ENCODE measurements at regions not wholly inside any gene's neighbourhood (a gene's known extent, or its start where the extent isn't known, plus 50 kb on each side); places are given as distances from the start of the nearest gene placed in this dataset.

- TF ChIP-seq, protein P1, sequence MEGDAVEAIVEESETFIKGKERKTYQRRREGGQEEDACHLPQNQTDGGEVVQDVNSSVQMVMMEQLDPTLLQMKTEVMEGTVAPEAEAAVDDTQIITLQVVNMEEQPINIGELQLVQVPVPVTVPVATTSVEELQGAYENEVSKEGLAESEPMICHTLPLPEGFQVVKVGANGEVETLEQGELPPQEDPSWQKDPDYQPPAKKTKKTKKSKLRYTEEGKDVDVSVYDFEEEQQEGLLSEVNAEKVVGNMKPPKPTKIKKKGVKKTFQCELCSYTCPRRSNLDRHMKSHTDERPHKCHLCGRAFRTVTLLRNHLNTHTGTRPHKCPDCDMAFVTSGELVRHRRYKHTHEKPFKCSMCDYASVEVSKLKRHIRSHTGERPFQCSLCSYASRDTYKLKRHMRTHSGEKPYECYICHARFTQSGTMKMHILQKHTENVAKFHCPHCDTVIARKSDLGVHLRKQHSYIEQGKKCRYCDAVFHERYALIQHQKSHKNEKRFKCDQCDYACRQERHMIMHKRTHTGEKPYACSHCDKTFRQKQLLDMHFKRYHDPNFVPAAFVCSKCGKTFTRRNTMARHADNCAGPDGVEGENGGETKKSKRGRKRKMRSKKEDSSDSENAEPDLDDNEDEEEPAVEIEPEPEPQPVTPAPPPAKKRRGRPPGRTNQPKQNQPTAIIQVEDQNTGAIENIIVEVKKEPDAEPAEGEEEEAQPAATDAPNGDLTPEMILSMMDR (IDR thresholded peaks at IDR 0.05) = no peak
- TF ChIP-seq POLR2AphosphoS5 (IDR thresholded peaks at IDR 0.05) = no peak
Measured at GRCh38 chr12:126937431-126937830, 1329.5 kb upstream of the TMEM132C start.

Data from stomach (tissue), 4 donors.